Right lung (tissue), 2 donors: ENCODE measurements at regions not wholly inside any gene's neighbourhood (a gene's known extent, or its start where the extent isn't known, plus 50 kb on each side); places are given as distances from the start of the nearest gene placed in this dataset.

Experiments used
- DNase-seq, 2 donors: peaks; one replicate each; pipeline ENCODE4 v3.0.0-alpha.2; 2013

GRCh38 chr1:234735476-234735875 is 125.5 kb upstream of the IRF2BP2 start:
- no peak for DNase-seq

DNA sequence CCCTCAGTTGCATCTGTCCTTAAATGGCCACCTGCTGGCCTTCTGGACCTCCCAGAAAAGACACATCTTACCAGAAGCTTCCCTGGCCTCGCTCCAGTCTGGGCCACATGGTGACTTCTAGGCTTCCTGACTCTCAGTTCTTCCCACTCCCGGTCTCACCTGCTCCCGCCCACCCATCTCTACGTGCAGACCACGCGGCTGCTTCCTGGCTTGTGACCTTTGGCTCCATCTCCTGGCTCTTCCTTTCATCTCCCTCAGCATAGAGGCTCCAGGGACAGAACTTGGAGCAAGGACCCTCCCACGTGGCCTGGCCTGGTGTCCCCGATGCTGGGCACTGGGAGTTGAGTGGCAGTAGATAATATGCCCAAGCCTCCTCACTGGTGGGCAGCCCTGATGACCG is 124.9 kb upstream of the IRF2BP2 start:
- DNase-seq: no peak

GRCh38 chr1:234734412-234734835 is 124.4 kb upstream of the IRF2BP2 start:
- DNase-seq: no peak

DNA sequence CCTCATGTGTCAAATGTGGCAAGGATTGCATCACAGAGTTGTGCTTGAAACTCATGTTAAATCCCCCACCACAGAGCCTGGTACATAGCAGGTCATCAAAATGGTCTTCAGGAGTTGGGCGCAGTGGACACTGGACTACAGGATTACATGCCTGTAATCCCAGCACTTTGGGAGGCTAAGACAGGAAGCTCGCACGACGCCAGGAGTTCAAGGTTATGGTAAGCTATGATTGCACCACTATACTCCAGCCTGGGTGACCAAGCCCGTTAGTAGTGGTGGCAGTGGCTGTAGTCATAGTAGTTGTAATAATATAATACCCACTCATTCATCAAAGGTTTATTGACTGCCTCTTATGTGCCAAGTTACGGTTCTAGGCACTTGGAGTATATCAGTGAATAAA is 123.4 kb upstream of the IRF2BP2 start:
- no peak for DNase-seq

GRCh38 chr1:234732671-234733390 is 122.9 kb upstream of the IRF2BP2 start:
- no peak for DNase-seq

- no peak for DNase-seq
Measured at GRCh38 chr1:234732260-234732659, 122.3 kb upstream of the IRF2BP2 start.

DNA sequence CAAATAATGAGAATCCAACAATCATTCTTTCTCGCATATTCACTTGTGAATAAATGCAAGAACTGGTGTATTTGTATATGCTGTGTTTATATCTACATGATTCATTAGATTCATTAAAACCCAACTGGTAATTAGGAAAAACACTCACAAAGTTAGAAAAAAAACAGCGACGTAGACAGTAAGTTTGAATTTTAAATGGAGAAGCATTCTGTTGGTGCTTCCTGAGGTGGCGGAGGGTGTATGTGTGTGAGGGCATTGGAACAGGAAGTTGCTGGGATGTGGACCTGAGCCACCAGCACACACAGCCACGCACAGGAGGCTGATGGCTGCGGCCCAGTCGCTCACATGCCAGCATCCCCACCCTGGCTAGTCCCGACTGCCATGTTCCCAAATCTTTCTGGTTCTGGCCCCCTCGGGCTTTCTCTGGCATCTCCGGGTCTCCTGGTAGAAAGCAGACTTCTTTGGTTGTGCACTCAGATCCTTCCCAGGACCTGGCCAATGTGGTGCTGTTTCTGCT is 121.6 kb upstream of the IRF2BP2 start:
- no peak for DNase-seq

GRCh38 chr1:234730770-234731568 is 121.0 kb upstream of the IRF2BP2 start:
- DNase-seq: no peak

- DNase-seq: no peak
Measured at GRCh38 chr1:234730475-234730769, 120.4 kb upstream of the IRF2BP2 start.

DNA sequence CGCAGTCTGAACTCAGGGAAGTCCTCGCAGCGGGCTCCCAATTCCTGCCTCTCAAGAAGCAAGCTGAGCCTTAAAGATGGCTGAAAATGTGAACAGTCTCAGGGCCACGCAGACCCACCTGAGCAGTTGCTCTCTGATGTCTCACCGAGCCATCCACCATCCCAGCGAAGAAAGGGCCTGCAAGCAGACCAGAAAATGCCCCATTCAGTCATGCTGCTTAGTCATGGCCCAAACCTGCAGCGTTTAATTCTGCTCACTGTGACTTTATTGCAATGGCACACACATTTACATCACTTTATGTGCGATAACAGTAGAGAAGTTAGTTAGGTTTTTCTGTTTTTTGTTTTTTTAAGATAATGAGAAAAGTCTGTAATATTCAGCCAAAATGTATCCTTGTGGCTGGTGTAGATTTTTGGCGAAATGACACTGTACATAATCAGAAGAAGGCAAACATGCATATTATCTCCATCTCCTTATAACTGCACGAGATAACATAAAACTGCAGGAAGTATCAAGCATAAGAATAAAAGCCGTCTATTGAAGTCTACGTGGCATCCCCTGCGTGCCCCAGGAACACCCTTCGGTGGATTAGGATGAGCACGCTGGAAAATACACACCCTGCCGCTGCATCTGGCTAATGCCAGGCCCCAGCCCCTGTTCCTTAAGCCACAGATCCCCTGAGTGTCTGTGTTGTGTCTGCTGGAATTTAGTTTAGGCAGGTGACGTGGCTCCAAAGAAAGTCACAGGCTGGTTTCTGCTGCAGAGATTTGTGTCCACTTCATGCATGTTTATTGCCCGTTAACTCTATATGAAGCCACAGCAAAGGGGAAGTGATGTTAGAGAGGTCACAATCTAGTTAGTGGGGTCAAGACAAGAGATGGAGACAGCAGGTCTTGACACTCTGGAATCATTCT is 119.8 kb upstream of the IRF2BP2 start:
- no peak for DNase-seq

GRCh38 chr1:234728740-234729139 is 118.8 kb upstream of the IRF2BP2 start:
- DNase-seq: no peak

DNA sequence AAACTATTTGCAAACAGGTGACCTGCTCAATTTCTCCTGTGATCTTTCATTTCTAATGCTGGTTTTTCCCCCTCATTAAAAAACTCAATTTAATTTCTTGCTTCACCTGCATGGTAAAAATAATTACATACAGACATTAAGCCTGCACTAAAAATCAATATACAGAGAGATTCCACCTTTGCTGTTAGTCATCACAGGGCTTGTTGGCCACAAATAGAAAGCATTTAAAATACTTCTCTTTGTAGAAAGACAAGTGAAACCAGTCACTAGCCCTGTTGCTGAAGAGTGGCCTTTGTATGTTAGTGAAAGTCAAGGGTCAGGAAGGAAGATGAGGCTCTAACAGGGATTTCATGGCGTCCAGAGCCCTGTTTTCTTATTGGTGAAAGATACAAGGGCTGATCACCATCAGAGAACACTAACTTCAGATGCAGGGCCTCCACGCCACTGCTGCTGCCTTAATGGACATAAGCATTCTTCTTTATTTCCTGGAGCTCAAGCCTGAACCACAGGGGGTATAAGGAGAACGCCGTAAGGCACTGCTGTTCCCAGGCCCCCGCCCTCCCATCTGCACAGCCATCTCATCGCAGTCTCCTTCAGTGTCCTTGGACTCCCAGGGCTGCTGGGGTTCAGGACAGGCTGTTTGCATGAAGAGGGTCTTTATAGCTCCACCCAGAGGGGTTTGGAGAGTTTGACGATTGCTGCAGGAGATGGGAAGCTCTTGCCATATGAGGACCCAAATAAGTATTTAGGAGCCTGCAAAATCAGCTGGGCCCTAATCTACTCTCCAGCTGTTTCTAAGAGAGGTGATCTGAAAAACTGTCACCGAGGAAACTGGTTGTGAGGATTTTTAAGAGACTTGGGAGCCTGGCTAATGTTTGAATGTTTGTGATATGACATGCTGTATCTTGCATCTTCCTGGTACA is 117.3 kb upstream of the IRF2BP2 start:
- no peak for DNase-seq

GRCh38 chr1:234726359-234726943 is 116.5 kb upstream of the IRF2BP2 start:
- DNase-seq: no peak

DNA sequence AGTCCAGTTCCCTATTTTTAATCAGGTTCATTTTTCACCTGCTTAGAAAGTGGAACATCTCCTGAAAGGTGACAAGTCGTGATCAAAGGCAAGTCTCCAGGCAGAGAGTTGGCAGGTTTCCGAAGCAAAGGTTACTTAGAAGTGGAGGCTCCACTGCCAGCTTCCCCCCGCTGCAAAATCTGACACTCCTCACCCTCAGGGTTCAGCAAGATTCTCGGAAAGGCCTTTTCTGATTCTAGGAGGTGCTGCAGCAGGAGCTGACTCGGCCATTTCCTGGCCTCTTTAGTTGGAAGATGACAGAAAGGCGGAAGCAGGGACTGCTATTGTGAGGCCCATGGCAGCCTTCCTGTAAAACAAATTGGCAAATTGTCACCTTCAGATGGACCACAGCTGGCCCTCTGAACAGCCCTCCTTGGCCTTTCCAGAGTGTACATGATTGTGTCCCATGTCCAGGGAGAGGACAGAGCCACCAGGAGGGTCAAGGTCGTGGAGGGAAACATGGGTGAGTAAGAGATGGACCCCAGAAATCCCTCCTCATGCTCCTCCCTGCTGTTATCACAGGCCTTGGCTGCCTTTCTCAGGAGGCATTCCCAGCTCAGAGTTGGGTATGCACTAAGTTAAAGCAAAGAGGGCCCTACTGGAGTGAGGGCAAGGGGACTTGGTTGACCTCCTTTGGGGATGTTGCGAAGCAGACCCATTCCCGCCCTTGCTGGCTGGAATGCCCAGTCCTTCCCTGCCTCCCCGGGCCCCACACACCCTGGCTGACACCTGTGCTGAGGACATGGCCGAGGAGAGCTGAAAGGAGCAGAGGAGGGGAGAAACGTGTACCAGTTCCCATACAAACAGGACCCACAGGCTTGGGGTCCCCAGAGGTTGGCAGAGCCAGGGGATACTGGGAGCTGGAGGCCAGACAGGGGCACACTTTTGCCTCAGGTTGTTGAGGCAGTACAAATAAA is 115.5 kb upstream of the IRF2BP2 start:
- no peak for DNase-seq

DNA sequence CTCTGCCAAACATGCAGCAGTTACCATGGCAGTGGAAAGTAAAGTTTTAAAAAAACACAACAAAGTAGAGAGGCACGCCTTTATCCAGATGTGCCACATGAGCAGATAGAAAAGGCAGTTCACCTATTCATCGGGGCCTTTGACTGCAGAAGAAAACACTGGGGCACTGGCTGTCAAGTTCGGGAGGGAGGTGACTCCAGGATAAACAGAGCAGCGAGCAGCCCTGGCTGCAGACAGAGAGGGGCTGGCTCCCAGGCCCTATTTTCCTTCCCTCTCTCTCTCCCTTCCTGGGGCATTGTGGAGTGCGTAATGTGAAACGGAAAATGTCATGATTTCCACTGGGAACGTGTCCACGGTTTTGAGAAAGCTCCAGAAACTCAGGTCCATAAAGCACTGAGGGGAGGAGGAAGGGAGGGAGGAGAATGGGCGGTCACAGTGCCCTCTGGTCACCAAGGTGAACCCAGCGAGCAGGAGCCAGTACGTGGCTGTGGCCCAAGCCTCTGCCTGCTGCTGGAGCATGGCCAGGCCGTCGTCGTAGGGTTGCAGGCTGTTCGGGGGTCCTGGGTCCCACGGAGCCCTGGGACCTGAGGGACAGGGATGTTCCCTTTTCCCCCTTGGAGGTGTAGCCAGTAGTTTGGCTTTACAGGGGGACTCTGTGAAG is 114.7 kb upstream of the IRF2BP2 start:
- DNase-seq: no peak

- DNase-seq: no peak
Measured at GRCh38 chr1:234722904-234723720, 113.1 kb upstream of the IRF2BP2 start.

GRCh38 chr1:234722270-234722704 is 112.3 kb upstream of the IRF2BP2 start:
- DNase-seq: no peak
